Testis (tissue), 2 donors: ENCODE measurements at regions not wholly inside any gene's neighbourhood (a gene's known extent, or its start where the extent isn't known, plus 50 kb on each side); places are given as distances from the start of the nearest gene placed in this dataset.

Experiments used
- POLR2A ChIP-seq: fragments of 450-650 bp; IDR thresholded peaks from one replicate; pipeline ENCODE4 v1.6.1; 2017; ENCODE audit warnings: antibody characterized with exemption, mild to moderate bottlenecking, moderate library complexity
- TF ChIP-seq, protein P1 (sequence below), 3 experiments: fragments of 450-650 bp in 2 of 3; fragments of 200-600 bp in 1 of 3; sonication (generic) in 1 of 3; IDR thresholded peaks; one replicate each; pipeline ENCODE4 v1.5.1; 2016 to 2019; ENCODE audit warnings: antibody characterized with exemption in 3 of 3, mild to moderate bottlenecking in 2 of 3, moderate library complexity in 1 of 3

GRCh38 chr16:80309178-80309577 lies 231.6 kb upstream of the DYNLRB2 start:
- TF ChIP-seq, protein P1, sequence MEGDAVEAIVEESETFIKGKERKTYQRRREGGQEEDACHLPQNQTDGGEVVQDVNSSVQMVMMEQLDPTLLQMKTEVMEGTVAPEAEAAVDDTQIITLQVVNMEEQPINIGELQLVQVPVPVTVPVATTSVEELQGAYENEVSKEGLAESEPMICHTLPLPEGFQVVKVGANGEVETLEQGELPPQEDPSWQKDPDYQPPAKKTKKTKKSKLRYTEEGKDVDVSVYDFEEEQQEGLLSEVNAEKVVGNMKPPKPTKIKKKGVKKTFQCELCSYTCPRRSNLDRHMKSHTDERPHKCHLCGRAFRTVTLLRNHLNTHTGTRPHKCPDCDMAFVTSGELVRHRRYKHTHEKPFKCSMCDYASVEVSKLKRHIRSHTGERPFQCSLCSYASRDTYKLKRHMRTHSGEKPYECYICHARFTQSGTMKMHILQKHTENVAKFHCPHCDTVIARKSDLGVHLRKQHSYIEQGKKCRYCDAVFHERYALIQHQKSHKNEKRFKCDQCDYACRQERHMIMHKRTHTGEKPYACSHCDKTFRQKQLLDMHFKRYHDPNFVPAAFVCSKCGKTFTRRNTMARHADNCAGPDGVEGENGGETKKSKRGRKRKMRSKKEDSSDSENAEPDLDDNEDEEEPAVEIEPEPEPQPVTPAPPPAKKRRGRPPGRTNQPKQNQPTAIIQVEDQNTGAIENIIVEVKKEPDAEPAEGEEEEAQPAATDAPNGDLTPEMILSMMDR (IDR thresholded peaks at IDR 0.05): no peak
- TF ChIP-seq POLR2A: no peak
